ENCODE measurements at regions not wholly inside any gene's neighbourhood (a gene's known extent, or its start where the extent isn't known, plus 50 kb on each side); places are given as distances from the start of the nearest gene placed in this dataset.

DNA sequence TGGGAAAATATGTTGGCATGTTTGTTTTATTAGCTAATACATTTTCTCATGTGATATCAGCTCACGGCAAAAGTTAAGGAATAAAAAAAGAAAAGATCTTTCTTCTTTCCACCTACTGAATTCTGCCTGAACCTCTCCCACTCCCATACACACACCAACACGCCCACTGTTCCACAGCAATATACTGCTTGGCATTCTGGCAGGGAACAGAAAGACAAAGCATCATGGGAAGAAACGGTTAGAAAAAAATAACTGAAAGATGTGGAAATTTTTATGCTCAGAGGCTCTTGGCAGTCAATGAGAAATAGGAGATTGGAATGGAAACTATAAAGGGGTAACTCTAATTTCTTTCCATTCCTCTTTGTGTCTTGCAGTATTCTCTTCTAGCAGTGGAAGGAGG lies 268.5 kb downstream of the FOXG1 start:
- no peaks in the 10 kb centered on the region for H3K9me1 ChIP-seq (ENCODE audit: insufficient read depth, low read length)
- no peaks in the 10 kb centered on the region for H3K79me1 ChIP-seq (ENCODE audit: low read depth in 1 of 2, low read length in 2 of 2)
- H2BK120ac ChIP-seq (ENCODE audit: low read depth, low read length), result no peak overlapping the region
- no peak overlapping the region for H3K9ac ChIP-seq (ENCODE audit: low read depth, low read length)
- no peaks in the 10 kb centered on the region for H4K20me1 ChIP-seq (ENCODE audit: insufficient read depth, low read length)
- no peak for DNase-seq
- H2BK5ac ChIP-seq (ENCODE audit: low read depth, low read length, poor library complexity, severe bottlenecking), result no peak overlapping the region
- H3K23ac ChIP-seq (ENCODE audit: low read depth, low read length), result no peak overlapping the region
- no peak overlapping the region for H3K4ac ChIP-seq (ENCODE audit: low read depth, low read length)
- no peak overlapping the region for H2AK5ac ChIP-seq (ENCODE audit: low read depth, low read length)
- BruUV-seq (replicated peaks), result no TSS peak
- H3K27ac ChIP-seq (ENCODE audit: insufficient read depth, low read length), result no peak overlapping the region
- no peak overlapping the region for H3K4me3 ChIP-seq (ENCODE audit: insufficient read depth, low read depth, low read length)
- ChIA-PET CTCF (no interaction called here), POLR2A (ENCODE audit: unreplicated experiment) (no interaction called here)
- no peaks in the 10 kb centered on the region for H3K27me3 ChIP-seq (ENCODE audit: control insufficient read depth, insufficient read depth, low read length)
- H3K14ac ChIP-seq (replicated peaks; ENCODE audit: low read depth, low read length), result no peak overlapping the region
- H3K18ac ChIP-seq (ENCODE audit: low read depth, low read length), result no peak overlapping the region
- no peak overlapping the region for H3K56ac ChIP-seq (ENCODE audit: extremely low read depth, insufficient read depth, low read length)
- no peak overlapping the region for H3K4me2 ChIP-seq (ENCODE audit: low read depth, low read length)
- in situ Hi-C loops (cut with MboI; ENCODE audit: low sequenced_read_pairs) (no loop called here), dilution Hi-C loops (cut with HindIII; ENCODE audit: low sequenced_read_pairs, unreplicated experiment) (no loop called here), intact Hi-C loops (cut with micrococcal nuclease) (no loop called here)
- no peaks in the 10 kb centered on the region for H3K4me1 ChIP-seq (ENCODE audit: control insufficient read depth, insufficient read depth, low read length)
- no peak overlapping the region for H2BK20ac ChIP-seq (ENCODE audit: low read depth, low read length)
- no peak overlapping the region for H4K91ac ChIP-seq (ENCODE audit: insufficient read depth, low read depth, low read length)
- no CpG with 5 or more reads among the region's 3 CpGs for WGBS, 2 experiments (ENCODE audit: extremely low coverage in 2 of 2, insufficient read length in 1 of 2)
- no peak overlapping the region for H2AFZ ChIP-seq (replicated peaks; ENCODE audit: low read length, poor library complexity)
- no peaks in the 10 kb centered on the region for H3K9me3 ChIP-seq (ENCODE audit: control insufficient read depth, insufficient read depth, low read length)
- H3K36me3 ChIP-seq (ENCODE audit: control insufficient read depth, insufficient read depth, low read length), result no peaks in the 10 kb centered on the region
- no peak overlapping the region for H2BK15ac ChIP-seq (ENCODE audit: low read depth, low read length)
- H4K8ac ChIP-seq (ENCODE audit: low read depth in 2 of 2, low read length in 2 of 2), result no peak overlapping the region
- no peak for ATAC-seq (ENCODE audit: low read depth)
- no peak for TF ChIP-seq ELK1 (IDR thresholded peaks at IDR 0.05; ENCODE audit: borderline replicate concordance, low read depth, low read length)
- TF ChIP-seq, protein P1, sequence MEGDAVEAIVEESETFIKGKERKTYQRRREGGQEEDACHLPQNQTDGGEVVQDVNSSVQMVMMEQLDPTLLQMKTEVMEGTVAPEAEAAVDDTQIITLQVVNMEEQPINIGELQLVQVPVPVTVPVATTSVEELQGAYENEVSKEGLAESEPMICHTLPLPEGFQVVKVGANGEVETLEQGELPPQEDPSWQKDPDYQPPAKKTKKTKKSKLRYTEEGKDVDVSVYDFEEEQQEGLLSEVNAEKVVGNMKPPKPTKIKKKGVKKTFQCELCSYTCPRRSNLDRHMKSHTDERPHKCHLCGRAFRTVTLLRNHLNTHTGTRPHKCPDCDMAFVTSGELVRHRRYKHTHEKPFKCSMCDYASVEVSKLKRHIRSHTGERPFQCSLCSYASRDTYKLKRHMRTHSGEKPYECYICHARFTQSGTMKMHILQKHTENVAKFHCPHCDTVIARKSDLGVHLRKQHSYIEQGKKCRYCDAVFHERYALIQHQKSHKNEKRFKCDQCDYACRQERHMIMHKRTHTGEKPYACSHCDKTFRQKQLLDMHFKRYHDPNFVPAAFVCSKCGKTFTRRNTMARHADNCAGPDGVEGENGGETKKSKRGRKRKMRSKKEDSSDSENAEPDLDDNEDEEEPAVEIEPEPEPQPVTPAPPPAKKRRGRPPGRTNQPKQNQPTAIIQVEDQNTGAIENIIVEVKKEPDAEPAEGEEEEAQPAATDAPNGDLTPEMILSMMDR (conservative IDR thresholded peaks at IDR 0.05; ENCODE audit: low read depth, low read length), result no peak
- no peak for TF ChIP-seq CEBPB (IDR thresholded peaks at IDR 0.05; ENCODE audit: low read depth, low read length)
- TF ChIP-seq MAFK (IDR thresholded peaks at IDR 0.05; ENCODE audit: low read depth, low read length), result no peak
- TF ChIP-seq POLR2A (IDR thresholded peaks at IDR 0.05; ENCODE audit: low read depth, low read length), result no peak
- no peak for TF ChIP-seq CHD1 (IDR thresholded peaks at IDR 0.05; ENCODE audit: low read depth, low read length)
- no peak for TF ChIP-seq BHLHE40 (IDR thresholded peaks at IDR 0.05; ENCODE audit: low read depth, low read length)
- TF ChIP-seq RCOR1 (IDR thresholded peaks at IDR 0.05; ENCODE audit: insufficient replicate concordance, low read length), result no peak
- TF ChIP-seq, protein P2, sequence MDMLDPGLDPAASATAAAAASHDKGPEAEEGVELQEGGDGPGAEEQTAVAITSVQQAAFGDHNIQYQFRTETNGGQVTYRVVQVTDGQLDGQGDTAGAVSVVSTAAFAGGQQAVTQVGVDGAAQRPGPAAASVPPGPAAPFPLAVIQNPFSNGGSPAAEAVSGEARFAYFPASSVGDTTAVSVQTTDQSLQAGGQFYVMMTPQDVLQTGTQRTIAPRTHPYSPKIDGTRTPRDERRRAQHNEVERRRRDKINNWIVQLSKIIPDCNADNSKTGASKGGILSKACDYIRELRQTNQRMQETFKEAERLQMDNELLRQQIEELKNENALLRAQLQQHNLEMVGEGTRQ (IDR thresholded peaks at IDR 0.05; ENCODE audit: low read depth, low read length), result no peak
- TF ChIP-seq NFE2L2 (IDR thresholded peaks at IDR 0.05; ENCODE audit: low read depth, low read length), result no peak
- no peak for TF ChIP-seq SMC3 (IDR thresholded peaks at IDR 0.05; ENCODE audit: low read depth, low read length)
- TF ChIP-seq RAD21 (IDR thresholded peaks at IDR 0.05; ENCODE audit: low read length), result no peak
- no peak for TF ChIP-seq MAZ (IDR thresholded peaks at IDR 0.05; ENCODE audit: borderline replicate concordance, low read depth, low read length)
- no peak for TF ChIP-seq MXI1 (IDR thresholded peaks at IDR 0.05; ENCODE audit: borderline replicate concordance, low read depth, low read length)
- no peak for TF ChIP-seq FOS (IDR thresholded peaks at IDR 0.05; ENCODE audit: low read depth, low read length)
- no peak overlapping the region for H2AK9ac ChIP-seq (replicated peaks; ENCODE audit: low read depth, low read length, poor library complexity)
- no peak overlapping the region for H4K5ac ChIP-seq (ENCODE audit: low read depth, low read length)

All from IMR-90 (cell line).